Gastroesophageal sphincter (tissue), 4 donors: ENCODE measurements at regions not wholly inside any gene's neighbourhood (a gene's known extent, or its start where the extent isn't known, plus 50 kb on each side); places are given as distances from the start of the nearest gene placed in this dataset.

ENCODE experiments used
- ATAC-seq: fragments of 150-250 bp; one replicate; pipeline ENCODE4 v1.9.1; 2016; ENCODE audit warnings: mild to moderate bottlenecking, moderate library complexity
- H3K27ac ChIP-seq, 4 donors: fragments of 200-600 bp; sonication (generic) in 3 of 4; 1 replicate in 3 of 4; 2 replicates in 1 of 4; pipeline ENCODE4 v1.5.1; 2016 to 2019
- H3K27me3 ChIP-seq: fragments of 200-600 bp; sonication (generic); one replicate; pipeline ENCODE4 v1.5.1; 2019
- H3K36me3 ChIP-seq, 2 donors: fragments of 200-600 bp; sonication (generic); one replicate each; pipeline ENCODE4 v1.5.1; 2019; ENCODE audit warnings: control low read depth in 1 of 2
- H3K4me1 ChIP-seq, 3 donors: fragments of 200-600 bp; sonication (generic); 1 replicate in 2 of 3; 2 replicates in 1 of 3; pipeline ENCODE4 v1.5.1; 2016 to 2019; ENCODE audit warnings: control low read depth in 2 of 3
- H3K4me3 ChIP-seq, 2 donors: fragments of 200-600 bp; sonication (generic); one replicate each; pipeline ENCODE4 v1.5.1; 2019; ENCODE audit warnings: mild to moderate bottlenecking in 1 of 2, moderate library complexity in 1 of 2
- H3K9me3 ChIP-seq, 3 donors: fragments of 200-600 bp; sonication (generic); one replicate each; pipeline ENCODE4 v1.5.1; 2017 to 2019; ENCODE audit warnings: control low read depth in 2 of 3
- EP300 ChIP-seq: sonication (generic); formaldehyde crosslinking; IDR thresholded peaks from one replicate; pipeline ENCODE4 v1.6.1; 2017; ENCODE audit warnings: antibody characterized with exemption, mild to moderate bottlenecking
- POLR2A ChIP-seq, 2 donors: fragments of 450-650 bp; IDR thresholded peaks; one replicate each; pipeline ENCODE4 v1.6.1; 2017; ENCODE audit warnings: antibody characterized with exemption in 2 of 2, mild to moderate bottlenecking in 2 of 2, moderate library complexity in 1 of 2
- POLR2AphosphoS5 ChIP-seq: sonication (generic); formaldehyde crosslinking; IDR thresholded peaks from one replicate; pipeline ENCODE4 v1.6.1; 2017; ENCODE audit warnings: antibody characterized with exemption
- WGBS, 2 donors: methylation state at CpG; one replicate each; pipeline ENCODE4 v1.1.5; 2018; ENCODE audit warnings: low coverage in 1 of 2; 5-methylcytosine and 5-hydroxymethylcytosine counted together
- TF ChIP-seq, protein P1 (sequence below), 4 experiments: fragments of 200-600 bp in 2 of 4; fragments of 450-650 bp in 2 of 4; sonication (generic) in 1 of 4; IDR thresholded peaks; one replicate each; pipeline ENCODE4 v1.5.1; 2017 to 2019; ENCODE audit warnings: antibody characterized with exemption in 4 of 4, mild to moderate bottlenecking in 2 of 4, moderate library complexity in 2 of 4

DNA sequence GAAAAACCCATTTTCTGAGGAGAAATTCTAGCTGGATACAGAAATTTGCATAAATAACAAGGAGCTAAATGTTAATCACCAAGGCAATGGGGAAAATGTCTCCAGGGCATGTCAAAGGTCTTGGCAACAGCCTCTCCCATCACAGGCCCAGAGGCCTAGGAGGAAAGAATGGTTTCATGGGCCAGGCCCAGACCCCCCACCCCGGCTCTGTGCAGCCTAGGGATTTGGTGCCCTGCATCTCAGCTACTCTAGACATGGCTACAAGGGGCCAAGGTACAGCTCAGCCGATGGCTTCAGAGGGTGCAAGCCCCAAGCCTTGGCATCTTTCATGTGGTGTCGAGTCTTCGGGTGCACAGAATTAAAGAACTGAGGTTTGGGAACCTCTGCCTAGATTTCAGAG, 321.2 kb upstream of the ID4 start:
- no peak for ATAC-seq
- WGBS, 2 donors, result 100% methylated on average over 1 of the region's 4 CpGs; no CpG with 5 or more reads in 1 of the 2 donors

DNA sequence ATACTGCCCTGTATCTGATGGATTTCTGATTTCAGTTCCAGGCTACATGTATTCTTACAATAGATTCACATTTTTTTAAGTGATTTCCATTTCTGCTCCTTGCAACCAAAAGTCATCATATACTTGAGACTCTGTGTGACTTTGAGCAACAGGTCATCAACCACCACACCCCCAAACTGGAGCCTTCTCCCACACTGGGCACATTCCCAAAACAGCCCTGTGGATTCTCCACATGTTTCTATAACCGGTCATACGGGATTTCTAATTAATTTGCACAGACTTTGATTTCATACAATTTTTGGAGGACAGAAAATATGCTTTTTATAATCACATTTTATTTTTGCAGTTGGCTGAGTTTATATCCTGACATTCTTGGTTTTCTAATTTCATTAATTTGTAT, 317.2 kb upstream of the ID4 start:
- no peak for ATAC-seq
- H3K4me1 ChIP-seq, result peaks cover 0 to 15% (median 0%) of the 10 kb centered on the region in 3 donors
- WGBS, 2 donors, result 39 to 69% methylated on average over 2 of the region's 2 CpGs
- H3K9me3 ChIP-seq, result peaks cover 0 to 16% (median 0%) of the 10 kb centered on the region in 3 donors
- TF ChIP-seq, protein P1, sequence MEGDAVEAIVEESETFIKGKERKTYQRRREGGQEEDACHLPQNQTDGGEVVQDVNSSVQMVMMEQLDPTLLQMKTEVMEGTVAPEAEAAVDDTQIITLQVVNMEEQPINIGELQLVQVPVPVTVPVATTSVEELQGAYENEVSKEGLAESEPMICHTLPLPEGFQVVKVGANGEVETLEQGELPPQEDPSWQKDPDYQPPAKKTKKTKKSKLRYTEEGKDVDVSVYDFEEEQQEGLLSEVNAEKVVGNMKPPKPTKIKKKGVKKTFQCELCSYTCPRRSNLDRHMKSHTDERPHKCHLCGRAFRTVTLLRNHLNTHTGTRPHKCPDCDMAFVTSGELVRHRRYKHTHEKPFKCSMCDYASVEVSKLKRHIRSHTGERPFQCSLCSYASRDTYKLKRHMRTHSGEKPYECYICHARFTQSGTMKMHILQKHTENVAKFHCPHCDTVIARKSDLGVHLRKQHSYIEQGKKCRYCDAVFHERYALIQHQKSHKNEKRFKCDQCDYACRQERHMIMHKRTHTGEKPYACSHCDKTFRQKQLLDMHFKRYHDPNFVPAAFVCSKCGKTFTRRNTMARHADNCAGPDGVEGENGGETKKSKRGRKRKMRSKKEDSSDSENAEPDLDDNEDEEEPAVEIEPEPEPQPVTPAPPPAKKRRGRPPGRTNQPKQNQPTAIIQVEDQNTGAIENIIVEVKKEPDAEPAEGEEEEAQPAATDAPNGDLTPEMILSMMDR (IDR thresholded peaks at IDR 0.05), result no peak
- no peaks in the 10 kb centered on the region for H3K36me3 ChIP-seq
- H3K27ac ChIP-seq, result no peak overlapping the region
- no peaks in the 10 kb centered on the region for H3K27me3 ChIP-seq
- no peak overlapping the region for H3K4me3 ChIP-seq

More for the DNA sequence above, 321.2 kb upstream of the ID4 start:
- H3K36me3 ChIP-seq, result no peaks in the 10 kb centered on the region
- TF ChIP-seq POLR2AphosphoS5 (no peak), EP300 (no peak), POLR2A (IDR thresholded peaks at IDR 0.05) (no peak)
- TF ChIP-seq, protein P1 (IDR thresholded peaks at IDR 0.05), result no peak
- H3K9me3 ChIP-seq, result peaks cover 0 to 34% (median 0%) of the 10 kb centered on the region in 3 donors
- H3K4me1 ChIP-seq, result no peaks in the 10 kb centered on the region
- no peak overlapping the region for H3K27ac ChIP-seq
- no peak overlapping the region for H3K4me3 ChIP-seq
- no peaks in the 10 kb centered on the region for H3K27me3 ChIP-seq

- no peaks in the 10 kb centered on the region for H3K36me3 ChIP-seq
- H3K4me1 ChIP-seq, result peaks cover 0 to 25% (median 0%) of the 10 kb centered on the region in 3 donors
- no peaks in the 10 kb centered on the region for H3K27me3 ChIP-seq
- no peak for ATAC-seq
- TF ChIP-seq, protein P1 (IDR thresholded peaks at IDR 0.05), result no peak
- TF ChIP-seq EP300, result no peak
- TF ChIP-seq POLR2AphosphoS5, result no peak
- no peak for TF ChIP-seq POLR2A (IDR thresholded peaks at IDR 0.05)
- 44 to 48% methylated on average over 2 of the region's 2 CpGs for WGBS, 2 donors
- no peaks in the 10 kb centered on the region for H3K9me3 ChIP-seq
- no peak overlapping the region for H3K4me3 ChIP-seq
- H3K27ac ChIP-seq, result peak overlapping the region in 1 of 4 donors; percentile 11
Measured at GRCh38 chr6:19524366-19525186, 312.6 kb upstream of the ID4 start.

DNA sequence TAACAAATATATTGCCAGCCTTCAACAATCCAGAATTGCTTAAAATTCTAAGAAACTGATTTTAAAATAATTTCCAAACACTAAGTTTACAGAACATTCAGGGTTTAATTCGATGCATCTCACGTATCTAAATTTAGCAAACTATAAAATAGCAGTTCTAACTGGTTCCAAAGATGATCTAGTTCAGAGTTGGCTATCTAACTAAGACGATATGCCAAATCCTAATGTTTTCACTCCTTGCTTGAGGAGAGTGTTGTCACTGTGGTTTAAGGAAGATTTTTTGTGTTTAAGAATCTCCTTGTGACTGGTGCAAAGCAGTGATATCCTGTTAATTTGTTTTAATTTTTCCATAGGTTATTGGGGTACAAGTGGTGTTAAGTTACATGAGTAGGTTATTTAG, 311.5 kb upstream of the ID4 start:
- WGBS, 2 donors, result 16 to 19% methylated on average over 3 of the region's 3 CpGs
- H3K4me3 ChIP-seq, result no peak overlapping the region
- H3K27ac ChIP-seq, result no peak overlapping the region
- no peak for ATAC-seq
- H3K4me1 ChIP-seq, result peaks cover 0 to 25% (median 0%) of the 10 kb centered on the region in 3 donors
- no peaks in the 10 kb centered on the region for H3K36me3 ChIP-seq
- H3K9me3 ChIP-seq, result no peaks in the 10 kb centered on the region
- no peaks in the 10 kb centered on the region for H3K27me3 ChIP-seq
- no peak for TF ChIP-seq POLR2AphosphoS5
- TF ChIP-seq EP300, result no peak
- TF ChIP-seq, protein P1 (IDR thresholded peaks at IDR 0.05), result no peak
- TF ChIP-seq POLR2A (IDR thresholded peaks at IDR 0.05), result no peak

DNA sequence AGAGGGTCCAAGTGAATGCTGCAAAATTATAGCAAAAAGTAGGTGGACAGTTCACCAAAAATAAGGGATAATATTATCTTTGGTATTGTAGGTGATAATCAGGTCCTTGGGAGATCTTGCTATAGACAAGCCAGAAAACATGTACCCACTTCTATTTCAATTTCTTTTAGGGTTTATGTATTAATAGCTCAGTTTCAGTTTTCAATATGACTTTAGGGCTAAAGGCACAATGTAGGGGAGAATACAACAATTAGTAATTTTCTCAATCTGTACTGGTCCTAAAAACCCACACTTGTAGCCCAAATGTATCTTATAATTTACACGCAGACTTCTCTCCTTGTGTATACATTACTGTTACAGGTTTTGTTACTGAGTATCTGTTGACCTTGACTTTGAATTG, 307.0 kb upstream of the ID4 start:
- H3K9me3 ChIP-seq, result no peaks in the 10 kb centered on the region
- no peak for ATAC-seq
- no peak overlapping the region for H3K4me3 ChIP-seq
- no peaks in the 10 kb centered on the region for H3K27me3 ChIP-seq
- WGBS, 2 donors, result 91 to 100% methylated on average over 1 of the region's 1 CpG
- TF ChIP-seq POLR2AphosphoS5 (no peak), EP300 (no peak), POLR2A (IDR thresholded peaks at IDR 0.05) (no peak)
- TF ChIP-seq, protein P1 (IDR thresholded peaks at IDR 0.05), result no peak
- no peak overlapping the region for H3K27ac ChIP-seq
- H3K36me3 ChIP-seq, result no peaks in the 10 kb centered on the region
- peaks cover 0 to 16% (median 0%) of the 10 kb centered on the region in 3 donors for H3K4me1 ChIP-seq
